Keratinocyte (primary cell): ENCODE measurements at regions not wholly inside any gene's neighbourhood (a gene's known extent, or its start where the extent isn't known, plus 50 kb on each side); places are given as distances from the start of the nearest gene placed in this dataset.
A peak's percentile ranks its signal among the peaks of the same experiment; 100 is the strongest.

Experiments
- DNase-seq: peaks from one replicate; pipeline ENCODE4 v3.0.0-alpha.2; 2011; ENCODE audit warnings: low read depth, missing footprints, low spot score
- FAIRE-seq: peaks from 2 replicates; lab custom pipeline; 2011; peaks lifted over from hg19 to GRCh38; lab: Jason Lieb, UNC
- H2AFZ ChIP-seq: 2 replicates; pipeline ENCODE4 v1.6.0; 2012; ENCODE audit warnings: low read length, control low read depth, inconsistent platforms; ENCODE audit not compliant: control insufficient read depth
- H3K27ac ChIP-seq: 2 replicates; pipeline ENCODE4 v1.5.1; 2011; ENCODE audit warnings: low read length; ENCODE audit not compliant: control insufficient read depth, insufficient read depth
- H3K27me3 ChIP-seq: 3 replicates; pipeline ENCODE4 v1.6.0; 2011; ENCODE audit warnings: low read length; ENCODE audit not compliant: control insufficient read depth, insufficient read depth; ENCODE audit errors: extremely low read depth
- H3K36me3 ChIP-seq, 2 experiments: 2 replicates in 1 of 2; 3 replicates in 1 of 2; pipeline ENCODE4 v1.5.1; 2011; ENCODE audit warnings: low read length in 2 of 2, mild to moderate bottlenecking in 1 of 2; ENCODE audit not compliant: control insufficient read depth in 2 of 2, insufficient read depth in 2 of 2; ENCODE audit errors: extremely low read depth in 1 of 2
- H3K4me1 ChIP-seq: 3 replicates; pipeline ENCODE4 v1.5.1; 2011; ENCODE audit warnings: low read length; ENCODE audit not compliant: control insufficient read depth, insufficient read depth; ENCODE audit errors: extremely low read depth
- H3K4me2 ChIP-seq: 3 replicates; pipeline ENCODE4 v1.6.0; 2011; ENCODE audit warnings: low read depth, low read length; ENCODE audit not compliant: control insufficient read depth, insufficient read depth; ENCODE audit errors: extremely low read depth
- H3K4me3 ChIP-seq, 3 experiments: fragments of 200-600 bp in 1 of 3; sonication (generic) in 1 of 3; 2 replicates in 2 of 3; 3 replicates in 1 of 3; pipeline ENCODE4 v1.5.1; 2011 to 2016; ENCODE audit warnings: low read length in 3 of 3, mild to moderate bottlenecking in 3 of 3, control low read depth in 2 of 3, inconsistent platforms in 1 of 3, low read depth in 1 of 3, mixed read lengths in 1 of 3, mixed run types in 1 of 3, moderate library complexity in 1 of 3; ENCODE audit not compliant: control insufficient read depth in 2 of 3, insufficient read depth in 2 of 3; ENCODE audit errors: extremely low read depth in 1 of 3
- H3K79me2 ChIP-seq: 2 replicates; pipeline ENCODE4 v1.6.0; 2012; ENCODE audit warnings: low read length; ENCODE audit not compliant: control insufficient read depth, insufficient read depth
- H3K9ac ChIP-seq: 3 replicates; pipeline ENCODE4 v1.6.0; 2011; ENCODE audit warnings: low read length; ENCODE audit not compliant: control insufficient read depth, insufficient read depth; ENCODE audit errors: extremely low read depth
- H3K9me1 ChIP-seq: 3 replicates; pipeline ENCODE4 v1.6.0; 2011; ENCODE audit warnings: low read length; ENCODE audit not compliant: control insufficient read depth, insufficient read depth; ENCODE audit errors: extremely low read depth
- H3K9me3 ChIP-seq: 2 replicates; pipeline ENCODE4 v1.5.1; 2012; ENCODE audit warnings: low read depth, low read length; ENCODE audit not compliant: control insufficient read depth
- H4K20me1 ChIP-seq: 3 replicates; pipeline ENCODE4 v1.6.0; 2011; ENCODE audit warnings: low read length; ENCODE audit not compliant: control insufficient read depth, insufficient read depth; ENCODE audit errors: extremely low read depth
- EZH2 ChIP-seq: IDR thresholded peaks from one replicate; pipeline ENCODE4 v1.6.1; 2012; ENCODE audit warnings: inconsistent platforms, mild to moderate bottlenecking, low read length, moderate library complexity
- dilution Hi-C: fragments of 300-500 bp; cut with MboI; formaldehyde crosslinking; loops from one replicate; pipeline ENCODE4 v1.7.0; 2020; ENCODE audit warnings: low sequenced_read_pairs; ENCODE audit not compliant: extremely low pct_ligation_motif_present
- TF ChIP-seq, protein P1 (sequence below), 3 experiments: IDR thresholded peaks in 1 of 3; conservative IDR thresholded peaks in 1 of 3; optimal IDR thresholded peaks in 1 of 3; 2 replicates in 2 of 3; 3 replicates in 1 of 3; pipeline versions ENCODE3 to v1.5.1; 2011; ENCODE audit warnings: low read length in 3 of 3, mild to moderate bottlenecking in 3 of 3, moderate library complexity in 2 of 3, control low read depth in 1 of 3, inconsistent platforms in 1 of 3; ENCODE audit not compliant: insufficient read depth in 2 of 3; ENCODE audit errors: extremely low read depth in 1 of 3

DNA sequence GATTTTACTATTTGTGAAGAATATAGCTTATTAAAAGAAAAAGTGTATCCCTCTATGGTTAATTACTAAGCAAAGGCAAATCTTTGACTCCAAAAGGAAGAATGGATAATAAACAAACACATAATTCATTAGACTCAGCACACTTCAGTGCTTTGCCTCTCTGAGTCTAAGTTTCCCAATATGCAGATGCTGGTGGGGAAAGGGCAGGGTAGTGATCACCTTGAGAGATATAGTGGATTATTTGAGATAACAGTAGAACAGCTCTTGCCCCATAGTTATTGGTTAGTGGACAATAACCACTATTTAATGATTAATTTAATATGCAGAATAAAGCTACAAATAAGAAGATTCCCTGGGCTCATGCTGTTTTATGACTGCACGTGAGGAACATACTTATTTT lies 98.2 kb upstream of the SLC8A1 start:
- H3K9ac ChIP-seq: no peak overlapping the region
- no peak overlapping the region for H3K4me2 ChIP-seq
- dilution Hi-C loops: no loop called here
- H3K79me2 ChIP-seq: no peaks in the 10 kb centered on the region
- DNase-seq (no peak), FAIRE-seq (no peak)
- no peaks in the 10 kb centered on the region for H3K36me3 ChIP-seq
- no peaks in the 10 kb centered on the region for H3K9me1 ChIP-seq
- no peaks in the 10 kb centered on the region for H4K20me1 ChIP-seq
- H2AFZ ChIP-seq: no peak overlapping the region
- no peaks in the 10 kb centered on the region for H3K4me1 ChIP-seq
- H3K27me3 ChIP-seq: no peaks in the 10 kb centered on the region
- no peak overlapping the region for H3K4me3 ChIP-seq
- no peak overlapping the region for H3K27ac ChIP-seq
- TF ChIP-seq, protein P1, sequence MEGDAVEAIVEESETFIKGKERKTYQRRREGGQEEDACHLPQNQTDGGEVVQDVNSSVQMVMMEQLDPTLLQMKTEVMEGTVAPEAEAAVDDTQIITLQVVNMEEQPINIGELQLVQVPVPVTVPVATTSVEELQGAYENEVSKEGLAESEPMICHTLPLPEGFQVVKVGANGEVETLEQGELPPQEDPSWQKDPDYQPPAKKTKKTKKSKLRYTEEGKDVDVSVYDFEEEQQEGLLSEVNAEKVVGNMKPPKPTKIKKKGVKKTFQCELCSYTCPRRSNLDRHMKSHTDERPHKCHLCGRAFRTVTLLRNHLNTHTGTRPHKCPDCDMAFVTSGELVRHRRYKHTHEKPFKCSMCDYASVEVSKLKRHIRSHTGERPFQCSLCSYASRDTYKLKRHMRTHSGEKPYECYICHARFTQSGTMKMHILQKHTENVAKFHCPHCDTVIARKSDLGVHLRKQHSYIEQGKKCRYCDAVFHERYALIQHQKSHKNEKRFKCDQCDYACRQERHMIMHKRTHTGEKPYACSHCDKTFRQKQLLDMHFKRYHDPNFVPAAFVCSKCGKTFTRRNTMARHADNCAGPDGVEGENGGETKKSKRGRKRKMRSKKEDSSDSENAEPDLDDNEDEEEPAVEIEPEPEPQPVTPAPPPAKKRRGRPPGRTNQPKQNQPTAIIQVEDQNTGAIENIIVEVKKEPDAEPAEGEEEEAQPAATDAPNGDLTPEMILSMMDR (optimal IDR thresholded peaks at IDR 0.05 in 1 of 3, IDR thresholded peaks at IDR 0.05 in 1 of 3, conservative IDR thresholded peaks at IDR 0.05 in 1 of 3; ENCODE audit: extremely low read depth in 1 of 3, insufficient read depth in 2 of 3, low read length in 3 of 3): no peak
- TF ChIP-seq EZH2: no peak
- H3K9me3 ChIP-seq: no peaks in the 10 kb centered on the region

DNA sequence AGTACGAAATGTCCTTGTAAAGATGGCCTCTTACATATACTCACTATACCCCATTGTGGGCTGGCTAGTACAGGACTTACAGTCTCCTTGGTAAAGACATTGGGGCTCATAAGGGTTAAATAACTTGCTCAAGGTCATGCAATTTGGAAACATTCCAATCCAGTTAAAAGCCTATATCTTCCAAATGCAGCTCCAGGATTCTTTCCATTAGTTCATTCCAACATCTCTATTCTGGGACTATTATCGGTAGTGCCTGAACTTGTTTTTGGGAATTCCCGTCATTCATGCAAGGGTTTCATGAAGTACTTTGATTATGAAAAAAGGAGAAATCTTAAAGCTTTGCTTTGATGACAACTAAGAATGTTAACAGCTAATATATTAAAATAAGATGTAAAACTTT lies 99.2 kb upstream of the SLC8A1 start:
- H3K9me3 ChIP-seq: no peaks in the 10 kb centered on the region
- no peak overlapping the region for H2AFZ ChIP-seq
- no peaks in the 10 kb centered on the region for H4K20me1 ChIP-seq
- no peaks in the 10 kb centered on the region for H3K27me3 ChIP-seq
- no peak for DNase-seq
- no peaks in the 10 kb centered on the region for H3K36me3 ChIP-seq
- H3K79me2 ChIP-seq: no peaks in the 10 kb centered on the region
- H3K4me3 ChIP-seq: no peak overlapping the region
- no peak overlapping the region for H3K9ac ChIP-seq
- peak; percentile 41 for FAIRE-seq
- no peak overlapping the region for H3K4me2 ChIP-seq
- H3K9me1 ChIP-seq: no peaks in the 10 kb centered on the region
- no peak overlapping the region for H3K27ac ChIP-seq
- TF ChIP-seq EZH2: no peak
- TF ChIP-seq, protein P1 (optimal IDR thresholded peaks at IDR 0.05 in 1 of 3, IDR thresholded peaks at IDR 0.05 in 1 of 3, conservative IDR thresholded peaks at IDR 0.05 in 1 of 3; ENCODE audit: extremely low read depth in 1 of 3, insufficient read depth in 2 of 3, low read length in 3 of 3): no peak
- no peaks in the 10 kb centered on the region for H3K4me1 ChIP-seq
- dilution Hi-C loops: no loop called here
